ENCODE measurements at regions not wholly inside any gene's neighbourhood (a gene's known extent, or its start where the extent isn't known, plus 50 kb on each side); places are given as distances from the start of the nearest gene placed in this dataset.

- FAIRE-seq (no peak), DNase-seq (ENCODE audit: insufficient read length, low spot score) (no peak)
- TF ChIP-seq POLR2A (IDR thresholded peaks at IDR 0.05; ENCODE audit: low read depth, low read length), result no peak
Measured at GRCh38 chr15:81856001-81856633, 189.7 kb downstream of the MEX3B start.

- no peak for DNase-seq (ENCODE audit: insufficient read length, low spot score)
Measured at GRCh38 chr15:81853150-81853748, 192.6 kb downstream of the MEX3B start.

GRCh38 chr15:81852411-81853149 is 193.2 kb downstream of the MEX3B start:
- DNase-seq (ENCODE audit: insufficient read length, low spot score) (no peak), FAIRE-seq (no peak)
- TF ChIP-seq POLR2A (IDR thresholded peaks at IDR 0.05; ENCODE audit: low read depth, low read length), result no peak

More at GRCh38 chr15:81853150-81853748, 192.6 kb downstream of the MEX3B start:
- TF ChIP-seq POLR2A (IDR thresholded peaks at IDR 0.05; ENCODE audit: low read depth, low read length), result no peak
- no peak for FAIRE-seq

GRCh38 chr15:81851757-81852156 is 194.1 kb downstream of the MEX3B start:
- TF ChIP-seq POLR2A (IDR thresholded peaks at IDR 0.05; ENCODE audit: low read depth, low read length), result no peak
- DNase-seq (ENCODE audit: insufficient read length, low spot score), result no peak
- no peak for FAIRE-seq

GRCh38 chr15:81851325-81851724 is 194.5 kb downstream of the MEX3B start:
- no peak for FAIRE-seq
- TF ChIP-seq POLR2A (IDR thresholded peaks at IDR 0.05; ENCODE audit: low read depth, low read length), result no peak

GRCh38 chr15:81849289-81849688 is 196.5 kb downstream of the MEX3B start:
- no peak for FAIRE-seq
- TF ChIP-seq POLR2A (IDR thresholded peaks at IDR 0.05; ENCODE audit: low read depth, low read length), result no peak

More at GRCh38 chr15:81851325-81851724, 194.5 kb downstream of the MEX3B start:
- no peak for DNase-seq (ENCODE audit: insufficient read length, low spot score)

GRCh38 chr15:81848701-81849100 is 197.1 kb downstream of the MEX3B start:
- FAIRE-seq, result no peak
- no peak for TF ChIP-seq POLR2A (IDR thresholded peaks at IDR 0.05; ENCODE audit: low read depth, low read length)

More at GRCh38 chr15:81849289-81849688, 196.5 kb downstream of the MEX3B start:
- no peak for DNase-seq (ENCODE audit: insufficient read length, low spot score)

GRCh38 chr15:81843757-81844407 is 201.9 kb downstream of the MEX3B start:
- DNase-seq (ENCODE audit: insufficient read length, low spot score) (no peak), FAIRE-seq (no peak)
- TF ChIP-seq POLR2A (IDR thresholded peaks at IDR 0.05; ENCODE audit: low read depth, low read length), result no peak

More at GRCh38 chr15:81848701-81849100, 197.1 kb downstream of the MEX3B start:
- no peak for DNase-seq (ENCODE audit: insufficient read length, low spot score)

- DNase-seq (ENCODE audit: insufficient read length, low spot score) (no peak), FAIRE-seq (no peak)
- TF ChIP-seq POLR2A (IDR thresholded peaks at IDR 0.05; ENCODE audit: low read depth, low read length), result no peak
Measured at GRCh38 chr15:81843226-81843625, 202.6 kb downstream of the MEX3B start.

GRCh38 chr15:81839387-81839786 is 206.4 kb downstream of the MEX3B start:
- FAIRE-seq (no peak), DNase-seq (ENCODE audit: insufficient read length, low spot score) (no peak)
- no peak for TF ChIP-seq POLR2A (IDR thresholded peaks at IDR 0.05; ENCODE audit: low read depth, low read length)

GRCh38 chr15:81835731-81836130 is 210.1 kb downstream of the MEX3B start:
- FAIRE-seq (no peak), DNase-seq (ENCODE audit: insufficient read length, low spot score) (no peak)
- TF ChIP-seq POLR2A (IDR thresholded peaks at IDR 0.05; ENCODE audit: low read depth, low read length), result no peak

GRCh38 chr15:81830520-81830919 is 215.3 kb downstream of the MEX3B start:
- TF ChIP-seq POLR2A (IDR thresholded peaks at IDR 0.05; ENCODE audit: low read depth, low read length), result no peak
- DNase-seq (ENCODE audit: insufficient read length, low spot score), result no peak
- FAIRE-seq, result no peak

- no peak for TF ChIP-seq POLR2A (IDR thresholded peaks at IDR 0.05; ENCODE audit: low read depth, low read length)
- DNase-seq (ENCODE audit: insufficient read length, low spot score) (no peak), FAIRE-seq (no peak)
Measured at GRCh38 chr15:81829918-81830317, 215.9 kb downstream of the MEX3B start.

- FAIRE-seq, result no peak
- no peak for DNase-seq (ENCODE audit: insufficient read length, low spot score)
- TF ChIP-seq POLR2A (IDR thresholded peaks at IDR 0.05; ENCODE audit: low read depth, low read length), result no peak
Measured at GRCh38 chr15:81828135-81828534, 217.7 kb downstream of the MEX3B start.
